T-helper 17 cell (primary cell): ENCODE measurements at regions not wholly inside any gene's neighbourhood (a gene's known extent, or its start where the extent isn't known, plus 50 kb on each side); places are given as distances from the start of the nearest gene placed in this dataset.
"Not testable (repeated sequence)": the region's sequence is repeated elsewhere in the genome, so short reads cannot be mapped to it uniquely, and the experiment has no call there.

ENCODE experiments used
- ATAC-seq: fragments of 150-1000 bp; cut with Tn5 transposase; 2 replicates; pipeline ENCODE4 v1.10.0; 2021; ENCODE audit warnings: mild to moderate bottlenecking, moderate library complexity
- DNase-seq, 3 donors: peaks; one replicate each; pipeline versions ENCODE4 v3.0.0 to v3.0.0-alpha.2; 2020 to 2021
- H3K9me3 ChIP-seq: one replicate; pipeline ENCODE4 v1.7.0; 2013; ENCODE audit warnings: low read length, mild to moderate bottlenecking; ENCODE audit not compliant: control insufficient read depth, poor library complexity, severe bottlenecking
- H3K27ac Mint-ChIP-seq: one replicate; pipeline ENCODE4 v1.8.0; 2022; ENCODE audit warnings: mild to moderate bottlenecking, moderate library complexity, mixed read lengths
- H3K27me3 Mint-ChIP-seq: one replicate; pipeline ENCODE4 v1.8.0; 2022; ENCODE audit warnings: mixed read lengths
- H3K36me3 Mint-ChIP-seq: one replicate; pipeline ENCODE4 v1.8.0; 2022; ENCODE audit warnings: low read depth, mixed read lengths
- H3K4me1 Mint-ChIP-seq: one replicate; pipeline ENCODE4 v1.8.0; 2022; ENCODE audit warnings: mild to moderate bottlenecking, mixed read lengths
- H3K4me3 Mint-ChIP-seq: one replicate; pipeline ENCODE4 v1.8.0; 2022; ENCODE audit warnings: mild to moderate bottlenecking, moderate library complexity, mixed read lengths

- H3K27me3 Mint-ChIP-seq, result no peaks in the 10 kb centered on the region
Measured at GRCh38 chr2:189305291-189305943, 125.9 kb upstream of the COL5A2 start.

DNA sequence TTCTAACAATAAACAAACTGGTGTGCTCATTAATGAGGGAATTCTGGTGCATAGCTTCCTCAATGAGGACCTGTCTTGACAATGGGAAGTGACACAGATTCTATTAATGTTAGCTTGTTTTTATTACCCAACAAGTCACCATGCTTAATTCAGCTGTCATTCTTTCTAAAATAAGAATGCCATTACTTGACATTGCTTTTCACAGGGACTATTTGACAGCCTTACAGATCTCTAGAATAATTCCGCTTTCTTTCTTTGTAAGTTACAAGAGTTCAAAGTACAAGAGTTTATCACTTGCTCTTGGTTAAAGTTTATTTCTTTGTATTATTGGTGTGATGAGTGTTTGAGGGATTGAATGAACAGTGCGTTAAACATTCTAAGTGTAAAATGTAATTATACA lies 127.0 kb upstream of the COL5A2 start:
- Mint-ChIP-seq H3K36me3 (peaks cover 2% of the 10 kb centered on the region), H3K4me3 (no peak overlapping the region), H3K27ac (no peak overlapping the region), H3K27me3 (no peaks in the 10 kb centered on the region), H3K4me1 (peaks cover 28% of the 10 kb centered on the region)
- no peak for ATAC-seq
- no peak for DNase-seq
- no peaks in the 10 kb centered on the region for H3K9me3 ChIP-seq

More at GRCh38 chr2:189305291-189305943, 125.9 kb upstream of the COL5A2 start:
- ATAC-seq (no peak), DNase-seq (no peak)
- peaks cover under 1% of the 10 kb centered on the region for H3K36me3 Mint-ChIP-seq
- peaks cover 32% of the 10 kb centered on the region for H3K4me1 Mint-ChIP-seq
- H3K4me3 Mint-ChIP-seq, result no peak overlapping the region
- no peaks in the 10 kb centered on the region for H3K9me3 ChIP-seq
- H3K27ac Mint-ChIP-seq, result no peak overlapping the region

GRCh38 chr2:189308056-189308790 lies 128.7 kb upstream of the COL5A2 start:
- ATAC-seq (no peak), DNase-seq (no peak)
- no peaks in the 10 kb centered on the region for H3K9me3 ChIP-seq
- peaks cover 28% of the 10 kb centered on the region for H3K4me1 Mint-ChIP-seq
- no peak overlapping the region for H3K4me3 Mint-ChIP-seq
- peaks cover 6% of the 10 kb centered on the region for H3K36me3 Mint-ChIP-seq
- H3K27me3 Mint-ChIP-seq, result no peaks in the 10 kb centered on the region
- no peak overlapping the region for H3K27ac Mint-ChIP-seq

GRCh38 chr2:189309331-189309730 lies 129.8 kb upstream of the COL5A2 start:
- no peak overlapping the region for H3K4me3 Mint-ChIP-seq

GRCh38 chr2:189312211-189312610 lies 129.1 kb upstream of the WDR75 start:
- no peak for DNase-seq
- no peaks in the 10 kb centered on the region for H3K9me3 ChIP-seq
- Mint-ChIP-seq H3K27me3 (no peaks in the 10 kb centered on the region), H3K36me3 (peaks cover 8% of the 10 kb centered on the region), H3K4me3 (no peak overlapping the region), H3K27ac (peak overlapping the region; percentile 76), H3K4me1 (peaks cover 29% of the 10 kb centered on the region)
- no peak for ATAC-seq

More at GRCh38 chr2:189309331-189309730, 129.8 kb upstream of the COL5A2 start:
- H3K36me3 Mint-ChIP-seq, result peaks cover 7% of the 10 kb centered on the region
- ATAC-seq (no peak), DNase-seq (no peak)
- H3K4me1 Mint-ChIP-seq, result peaks cover 29% of the 10 kb centered on the region
- H3K27me3 Mint-ChIP-seq, result no peaks in the 10 kb centered on the region
- no peaks in the 10 kb centered on the region for H3K9me3 ChIP-seq
- H3K27ac Mint-ChIP-seq, result no peak overlapping the region

DNA sequence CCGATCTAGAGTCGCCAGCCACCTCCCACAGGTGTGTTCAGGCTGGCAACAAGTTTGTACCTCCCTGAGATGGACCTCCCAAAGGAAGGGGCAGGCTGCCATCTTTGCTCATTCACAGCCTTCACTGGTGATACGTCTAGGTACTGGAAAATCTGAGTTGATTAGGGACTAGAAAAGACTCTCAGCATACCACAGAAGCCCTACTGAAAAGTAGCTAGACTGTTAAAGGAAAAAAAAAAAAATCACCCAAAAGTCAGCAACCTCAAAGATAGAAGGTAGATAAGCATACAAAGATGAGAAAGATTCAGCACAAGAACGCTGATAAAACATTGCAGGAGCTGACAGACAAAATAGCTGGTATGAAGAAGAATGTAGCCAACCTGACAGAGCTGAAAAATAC lies 128.6 kb upstream of the WDR75 start:
- Mint-ChIP-seq H3K4me3 (peak overlapping the region; percentile 57), H3K27ac (peak overlapping the region; percentile 76)

GRCh38 chr2:189318761-189319160 lies 122.5 kb upstream of the WDR75 start:
- no peaks in the 10 kb centered on the region for H3K27me3 Mint-ChIP-seq
- no peak overlapping the region for H3K4me3 Mint-ChIP-seq
- ATAC-seq (no peak), DNase-seq (no peak)
- H3K4me1 Mint-ChIP-seq, result peaks cover 10% of the 10 kb centered on the region
- no peaks in the 10 kb centered on the region for H3K9me3 ChIP-seq
- H3K27ac Mint-ChIP-seq, result no peak overlapping the region
- peaks cover 2% of the 10 kb centered on the region for H3K36me3 Mint-ChIP-seq

More for the DNA sequence above, 128.6 kb upstream of the WDR75 start:
- H3K27me3 Mint-ChIP-seq, result no peaks in the 10 kb centered on the region
- H3K4me1 Mint-ChIP-seq, result peaks cover 29% of the 10 kb centered on the region
- H3K36me3 Mint-ChIP-seq, result peaks cover 8% of the 10 kb centered on the region
- DNase-seq, result no peak
- no peaks in the 10 kb centered on the region for H3K9me3 ChIP-seq
- ATAC-seq, result peak; percentile 41

DNA sequence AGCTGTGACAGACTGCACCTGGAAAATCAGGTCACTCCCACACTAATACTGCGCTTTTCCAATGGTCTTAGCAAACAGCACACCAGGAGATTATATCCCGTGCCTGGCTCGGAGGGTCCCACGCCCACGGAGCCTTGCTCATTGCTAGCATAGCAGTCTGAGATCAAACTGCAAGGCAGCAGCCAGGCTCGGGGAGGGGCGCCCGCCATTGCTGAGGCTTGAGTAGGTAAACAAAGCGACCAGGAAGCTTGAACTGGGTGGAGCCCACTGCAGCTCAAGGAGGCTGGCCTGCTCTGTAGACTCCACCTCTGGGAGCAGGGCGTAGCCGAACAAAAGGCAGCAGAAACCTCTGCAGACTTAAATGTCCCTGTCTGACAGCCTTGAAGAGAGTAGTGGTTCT lies 121.8 kb upstream of the WDR75 start:
- H3K27ac Mint-ChIP-seq, H3K4me3 Mint-ChIP-seq, H3K4me1 Mint-ChIP-seq, DNase-seq, H3K9me3 ChIP-seq, H3K36me3 Mint-ChIP-seq, H3K27me3 Mint-ChIP-seq, ATAC-seq: not testable (repeated sequence)

- H3K9me3 ChIP-seq, result no peaks in the 10 kb centered on the region
- Mint-ChIP-seq H3K36me3 (peaks cover 2% of the 10 kb centered on the region), H3K27ac (no peak overlapping the region), H3K27me3 (no peaks in the 10 kb centered on the region), H3K4me1 (no peaks in the 10 kb centered on the region), H3K4me3 (no peak overlapping the region)
- DNase-seq (no peak), ATAC-seq (no peak)
Measured at GRCh38 chr2:189327879-189328847, 113.1 kb upstream of the WDR75 start.

DNA sequence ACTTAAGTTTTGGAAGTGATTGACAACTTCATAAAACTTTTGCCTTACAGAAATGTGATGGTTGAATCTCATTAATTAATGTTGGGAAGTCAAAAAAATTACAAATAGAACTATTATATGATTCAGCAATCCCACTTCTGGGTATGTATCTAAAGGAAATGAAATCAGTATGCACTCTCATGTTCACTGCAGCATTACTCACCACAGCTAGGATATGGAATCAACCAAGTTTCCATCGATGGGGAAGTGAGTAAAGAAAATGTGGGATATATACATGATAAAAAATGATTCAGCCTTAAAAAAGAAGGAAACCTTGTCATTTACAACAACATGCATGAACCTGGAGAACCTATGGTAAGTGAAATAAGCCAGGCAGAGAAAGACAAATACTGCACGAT lies 112.4 kb upstream of the WDR75 start:
- Mint-ChIP-seq H3K27ac (no peak overlapping the region), H3K4me1 (no peaks in the 10 kb centered on the region), H3K36me3 (peaks cover 2% of the 10 kb centered on the region), H3K27me3 (no peaks in the 10 kb centered on the region), H3K4me3 (no peak overlapping the region)
- DNase-seq (no peak), ATAC-seq (no peak)
- H3K9me3 ChIP-seq, result no peaks in the 10 kb centered on the region

GRCh38 chr2:189336276-189336975 lies 104.8 kb upstream of the WDR75 start:
- no peak for ATAC-seq
- Mint-ChIP-seq H3K36me3 (no peaks in the 10 kb centered on the region), H3K27me3 (no peaks in the 10 kb centered on the region), H3K4me1 (no peaks in the 10 kb centered on the region), H3K4me3 (no peak overlapping the region), H3K27ac (no peak overlapping the region)
- peaks cover 4% of the 10 kb centered on the region for H3K9me3 ChIP-seq
- DNase-seq, result no peak

GRCh38 chr2:189337656-189338055 lies 103.6 kb upstream of the WDR75 start:
- no peak overlapping the region for H3K4me3 Mint-ChIP-seq
- H3K4me1 Mint-ChIP-seq, result no peaks in the 10 kb centered on the region
- ATAC-seq (no peak), DNase-seq (no peak)
- no peaks in the 10 kb centered on the region for H3K27me3 Mint-ChIP-seq
- H3K9me3 ChIP-seq, result peaks cover 4% of the 10 kb centered on the region
- H3K36me3 Mint-ChIP-seq, result no peaks in the 10 kb centered on the region
- no peak overlapping the region for H3K27ac Mint-ChIP-seq
